Osteoblast (primary cell): ENCODE measurements at regions not wholly inside any gene's neighbourhood (a gene's known extent, or its start where the extent isn't known, plus 50 kb on each side); places are given as distances from the start of the nearest gene placed in this dataset.

Source experiments
- DNase-seq: peaks from one replicate; pipeline ENCODE4 v3.0.0; 2011; ENCODE audit warnings: low spot score, mixed read lengths; ENCODE audit not compliant: insufficient read length; ENCODE audit errors: missing footprints
- H2AFZ ChIP-seq: 2 replicates; pipeline ENCODE4 v1.6.0; 2011; ENCODE audit warnings: mild to moderate bottlenecking, low read length
- H3K27ac ChIP-seq: 2 replicates; pipeline ENCODE4 v1.5.1; 2011; ENCODE audit warnings: mild to moderate bottlenecking, low read depth, low read length, moderate library complexity
- H3K27me3 ChIP-seq: 2 replicates; pipeline ENCODE4 v1.6.0; 2012; ENCODE audit warnings: mild to moderate bottlenecking, control low read depth, inconsistent platforms, low read length, moderate library complexity; ENCODE audit not compliant: insufficient read depth
- H3K36me3 ChIP-seq: 2 replicates; pipeline ENCODE4 v1.5.1; 2011; ENCODE audit warnings: mild to moderate bottlenecking, low read length, control low read depth, moderate library complexity; ENCODE audit not compliant: insufficient read depth
- H3K4me1 ChIP-seq: 2 replicates; pipeline ENCODE4 v1.5.1; 2011; ENCODE audit warnings: mild to moderate bottlenecking, low read length, control low read depth, moderate library complexity; ENCODE audit not compliant: insufficient read depth
- H3K4me2 ChIP-seq: 2 replicates; pipeline ENCODE4 v1.6.0; 2011; ENCODE audit warnings: mild to moderate bottlenecking, low read length; ENCODE audit not compliant: insufficient read depth
- H3K4me3 ChIP-seq: fragments of 200-600 bp; sonication (generic); 3 replicates; pipeline ENCODE4 v1.5.1; 2012; ENCODE audit warnings: mild to moderate bottlenecking, low read length, inconsistent platforms; ENCODE audit not compliant: insufficient read depth
- H3K79me2 ChIP-seq: 2 replicates; pipeline ENCODE4 v1.6.0; 2012; ENCODE audit warnings: mild to moderate bottlenecking, low read length, control low read depth, inconsistent platforms; ENCODE audit not compliant: insufficient read depth
- H3K9me3 ChIP-seq: 2 replicates; pipeline ENCODE4 v1.5.1; 2011; ENCODE audit warnings: low read depth, low read length, control low read depth
- H4K20me1 ChIP-seq: 2 replicates; pipeline ENCODE4 v1.6.0; 2012; ENCODE audit warnings: mild to moderate bottlenecking, low read length, control low read depth; ENCODE audit not compliant: insufficient read depth
- TF ChIP-seq, protein P1 (sequence below): IDR thresholded peaks from 2 replicates; pipeline ENCODE4 v1.5.1; 2011; ENCODE audit warnings: mild to moderate bottlenecking, low read depth, low read length, moderate library complexity; ENCODE audit errors: extremely low read depth

DNA sequence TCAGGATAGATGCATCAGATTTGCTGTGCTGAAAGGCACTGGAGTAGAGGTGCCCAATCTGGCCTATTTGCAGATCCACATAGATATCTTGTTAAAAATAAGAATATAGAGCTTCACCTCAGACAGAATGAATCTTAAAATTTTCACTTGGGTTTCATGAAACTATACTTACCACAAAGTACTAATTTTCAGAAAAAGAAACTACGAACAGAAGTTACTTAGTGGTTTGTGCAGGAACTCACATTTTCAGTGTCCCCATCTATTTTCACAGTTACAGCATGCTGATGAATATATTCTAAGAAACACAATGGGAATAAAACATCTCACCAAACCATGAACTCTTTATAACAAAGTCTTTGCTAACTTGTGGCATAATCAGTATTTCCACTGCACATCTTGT lies 449.4 kb downstream of the RERGL start:
- Histone ChIP-seq H3K4me1 (no peaks in the 10 kb centered on the region), H3K27me3 (no peaks in the 10 kb centered on the region), H3K27ac (no peak overlapping the region), H3K4me3 (no peak overlapping the region), H3K79me2 (no peaks in the 10 kb centered on the region), H4K20me1 (no peaks in the 10 kb centered on the region), H3K9me3 (no peaks in the 10 kb centered on the region), H3K36me3 (no peaks in the 10 kb centered on the region), H2AFZ (no peak overlapping the region), H3K4me2 (no peak overlapping the region)
- DNase-seq: no peak
- TF ChIP-seq, protein P1, sequence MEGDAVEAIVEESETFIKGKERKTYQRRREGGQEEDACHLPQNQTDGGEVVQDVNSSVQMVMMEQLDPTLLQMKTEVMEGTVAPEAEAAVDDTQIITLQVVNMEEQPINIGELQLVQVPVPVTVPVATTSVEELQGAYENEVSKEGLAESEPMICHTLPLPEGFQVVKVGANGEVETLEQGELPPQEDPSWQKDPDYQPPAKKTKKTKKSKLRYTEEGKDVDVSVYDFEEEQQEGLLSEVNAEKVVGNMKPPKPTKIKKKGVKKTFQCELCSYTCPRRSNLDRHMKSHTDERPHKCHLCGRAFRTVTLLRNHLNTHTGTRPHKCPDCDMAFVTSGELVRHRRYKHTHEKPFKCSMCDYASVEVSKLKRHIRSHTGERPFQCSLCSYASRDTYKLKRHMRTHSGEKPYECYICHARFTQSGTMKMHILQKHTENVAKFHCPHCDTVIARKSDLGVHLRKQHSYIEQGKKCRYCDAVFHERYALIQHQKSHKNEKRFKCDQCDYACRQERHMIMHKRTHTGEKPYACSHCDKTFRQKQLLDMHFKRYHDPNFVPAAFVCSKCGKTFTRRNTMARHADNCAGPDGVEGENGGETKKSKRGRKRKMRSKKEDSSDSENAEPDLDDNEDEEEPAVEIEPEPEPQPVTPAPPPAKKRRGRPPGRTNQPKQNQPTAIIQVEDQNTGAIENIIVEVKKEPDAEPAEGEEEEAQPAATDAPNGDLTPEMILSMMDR: no peak

DNA sequence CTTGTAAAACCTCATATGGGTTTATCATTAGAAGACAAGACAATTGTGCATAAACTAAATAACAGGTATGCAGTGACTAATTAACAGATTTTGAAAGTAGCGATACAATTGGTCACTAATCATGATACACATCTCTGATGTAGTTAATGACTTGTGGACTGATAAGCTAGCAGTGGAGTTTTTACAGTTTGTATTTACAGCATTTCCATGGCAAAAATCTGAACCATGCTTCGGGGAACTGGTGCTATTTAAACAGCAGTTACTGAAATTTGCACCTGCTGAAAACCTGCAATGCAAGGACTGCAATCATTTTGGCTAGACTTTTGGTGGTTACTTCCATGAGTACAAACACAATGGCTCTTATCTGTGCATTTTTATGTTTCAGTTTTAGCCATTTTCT lies 471.2 kb downstream of the RERGL start:
- H3K36me3 ChIP-seq: no peaks in the 10 kb centered on the region
- no peaks in the 10 kb centered on the region for H4K20me1 ChIP-seq
- H3K4me1 ChIP-seq: no peaks in the 10 kb centered on the region
- no peak for DNase-seq
- no peaks in the 10 kb centered on the region for H3K27me3 ChIP-seq
- H3K27ac ChIP-seq: no peak overlapping the region
- no peak overlapping the region for H3K4me2 ChIP-seq
- H2AFZ ChIP-seq: no peak overlapping the region
- H3K9me3 ChIP-seq: no peaks in the 10 kb centered on the region
- TF ChIP-seq, protein P1: no peak
- no peaks in the 10 kb centered on the region for H3K79me2 ChIP-seq
- no peak overlapping the region for H3K4me3 ChIP-seq

DNA sequence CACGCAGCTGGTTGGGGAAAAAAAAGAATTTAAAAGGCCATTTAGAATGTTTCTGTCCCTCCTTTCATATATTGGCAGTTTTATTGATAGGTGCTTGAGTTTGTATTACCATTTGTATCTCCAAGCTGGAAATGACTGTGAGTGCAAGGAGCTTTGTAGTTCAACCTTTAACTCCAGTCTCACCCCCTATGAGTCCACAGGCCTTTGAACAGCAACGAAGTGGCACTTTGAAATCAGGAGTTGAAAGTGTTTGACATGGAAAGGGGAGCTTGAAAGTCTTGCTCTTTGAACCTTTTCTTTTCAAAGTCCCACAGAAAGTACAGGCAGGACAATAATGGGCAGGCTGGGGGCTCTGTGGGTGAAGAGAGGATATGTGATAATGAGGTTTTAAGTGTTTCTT lies 480.3 kb downstream of the RERGL start:
- DNase-seq: no peak
- H3K27me3 ChIP-seq: no peaks in the 10 kb centered on the region
- H2AFZ ChIP-seq: no peak overlapping the region
- H3K36me3 ChIP-seq: no peaks in the 10 kb centered on the region
- TF ChIP-seq, protein P1: no peak
- H3K4me1 ChIP-seq: no peaks in the 10 kb centered on the region
- H4K20me1 ChIP-seq: no peaks in the 10 kb centered on the region
- peaks cover 3% of the 10 kb centered on the region for H3K9me3 ChIP-seq
- H3K4me3 ChIP-seq: no peak overlapping the region
- no peaks in the 10 kb centered on the region for H3K79me2 ChIP-seq
- H3K27ac ChIP-seq: no peak overlapping the region
- no peak overlapping the region for H3K4me2 ChIP-seq

DNA sequence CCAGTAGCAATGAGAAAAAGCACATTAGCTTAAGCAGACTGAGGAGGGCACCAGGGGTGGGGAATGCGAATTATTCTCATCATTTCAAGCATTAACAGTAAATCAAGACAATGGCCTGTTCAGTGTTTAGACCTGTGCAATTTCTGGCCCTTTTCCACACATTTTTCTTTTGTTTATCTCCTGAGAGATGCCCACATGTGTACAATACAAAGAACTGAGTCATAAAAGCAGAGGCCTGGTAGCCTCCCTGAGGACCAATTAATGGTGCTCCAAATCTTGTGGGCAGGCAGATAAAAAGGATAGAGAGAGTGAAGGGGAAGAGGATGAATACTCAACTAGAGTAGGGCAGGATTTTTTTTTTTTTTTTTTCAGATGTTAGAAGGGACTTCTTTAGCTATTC lies 480.8 kb downstream of the RERGL start:
- Histone ChIP-seq H3K4me2 (no peak overlapping the region), H3K79me2 (no peaks in the 10 kb centered on the region)
- no peak for DNase-seq

More for the DNA sequence above, 480.8 kb downstream of the RERGL start:
- Histone ChIP-seq H2AFZ (no peak overlapping the region), H3K27ac (no peak overlapping the region), H3K9me3 (peaks cover 3% of the 10 kb centered on the region), H3K36me3 (no peaks in the 10 kb centered on the region), H3K4me3 (no peak overlapping the region), H3K4me1 (no peaks in the 10 kb centered on the region), H3K27me3 (no peaks in the 10 kb centered on the region), H4K20me1 (no peaks in the 10 kb centered on the region)
- TF ChIP-seq, protein P1: no peak
